ENCODE measurements at regions not wholly inside any gene's neighbourhood (a gene's known extent, or its start where the extent isn't known, plus 50 kb on each side); places are given as distances from the start of the nearest gene placed in this dataset.
"Not testable (repeated sequence)": the region's sequence is repeated elsewhere in the genome, so short reads cannot be mapped to it uniquely, and the experiment has no call there.

GRCh38 chr14:100427166-100427565, 104.0 kb downstream of the SLC25A47 start:
- Histone ChIP-seq H3K9ac (ENCODE audit: insufficient read length, low read depth) (no peak overlapping the region), H3K9me3 (ENCODE audit: insufficient read depth, low read length) (no peaks in the 10 kb centered on the region)

GRCh38 chr14:100428727-100429126, 105.6 kb downstream of the SLC25A47 start:
- no peak for DNase-seq (ENCODE audit: low read depth, low spot score)
- Histone ChIP-seq H3K4me3 (ENCODE audit: insufficient read length, low read depth) (no peak overlapping the region), H3K36me3 (ENCODE audit: insufficient read depth, insufficient read length, low read length) (no peaks in the 10 kb centered on the region), H3K27me3 (ENCODE audit: insufficient read depth, insufficient read length) (no peaks in the 10 kb centered on the region), H3K9me3 (ENCODE audit: insufficient read depth, low read length) (no peaks in the 10 kb centered on the region), H3K4me1 (ENCODE audit: insufficient read depth, insufficient read length) (peaks cover 2% of the 10 kb centered on the region), H3K9ac (ENCODE audit: insufficient read length, low read depth) (no peak overlapping the region)
- TF ChIP-seq YY1 (IDR thresholded peaks at IDR 0.05; ENCODE audit: insufficient read depth, insufficient read length) (no peak), ZNF274 (IDR thresholded peaks at IDR 0.05; ENCODE audit: low read depth, low read length) (no peak), SUZ12 (IDR thresholded peaks at IDR 0.05; ENCODE audit: extremely low read depth, insufficient read depth, insufficient read length) (no peak)

More at GRCh38 chr14:100427166-100427565, 104.0 kb downstream of the SLC25A47 start:
- Histone ChIP-seq H3K4me1 (ENCODE audit: insufficient read depth, insufficient read length) (peaks cover 2% of the 10 kb centered on the region), H3K36me3 (ENCODE audit: insufficient read depth, insufficient read length, low read length) (no peaks in the 10 kb centered on the region), H3K4me3 (ENCODE audit: insufficient read length, low read depth) (no peak overlapping the region), H3K27me3 (ENCODE audit: insufficient read depth, insufficient read length) (no peaks in the 10 kb centered on the region)
- TF ChIP-seq YY1 (IDR thresholded peaks at IDR 0.05; ENCODE audit: insufficient read depth, insufficient read length) (no peak), SUZ12 (IDR thresholded peaks at IDR 0.05; ENCODE audit: extremely low read depth, insufficient read depth, insufficient read length) (no peak), ZNF274 (IDR thresholded peaks at IDR 0.05; ENCODE audit: low read depth, low read length) (no peak)
- no peak for DNase-seq (ENCODE audit: low read depth, low spot score)

- H3K27me3 ChIP-seq (ENCODE audit: insufficient read depth, insufficient read length): no peaks in the 10 kb centered on the region
- no peak for TF ChIP-seq YY1 (IDR thresholded peaks at IDR 0.05; ENCODE audit: insufficient read depth, insufficient read length)
- TF ChIP-seq ZNF274 (IDR thresholded peaks at IDR 0.05; ENCODE audit: low read depth, low read length): no peak
- TF ChIP-seq SUZ12 (IDR thresholded peaks at IDR 0.05; ENCODE audit: extremely low read depth, insufficient read depth, insufficient read length): no peak
- no peak overlapping the region for H3K9ac ChIP-seq (ENCODE audit: insufficient read length, low read depth)
- H3K4me3 ChIP-seq (ENCODE audit: insufficient read length, low read depth): no peak overlapping the region
- no peak for DNase-seq (ENCODE audit: low read depth, low spot score)
- peaks cover 2% of the 10 kb centered on the region for H3K4me1 ChIP-seq (ENCODE audit: insufficient read depth, insufficient read length)
- H3K9me3 ChIP-seq (ENCODE audit: insufficient read depth, low read length): no peaks in the 10 kb centered on the region
- H3K36me3 ChIP-seq (ENCODE audit: insufficient read depth, insufficient read length, low read length): no peaks in the 10 kb centered on the region
Measured at GRCh38 chr14:100429537-100429936, 106.4 kb downstream of the SLC25A47 start.

- Histone ChIP-seq H3K27me3 (ENCODE audit: insufficient read depth, insufficient read length) (no peaks in the 10 kb centered on the region), H3K36me3 (ENCODE audit: insufficient read depth, insufficient read length, low read length) (no peaks in the 10 kb centered on the region), H3K9me3 (ENCODE audit: insufficient read depth, low read length) (no peaks in the 10 kb centered on the region), H3K9ac (ENCODE audit: insufficient read length, low read depth) (no peak overlapping the region), H3K4me1 (ENCODE audit: insufficient read depth, insufficient read length) (peaks cover 5% of the 10 kb centered on the region), H3K4me3 (ENCODE audit: insufficient read length, low read depth) (no peak overlapping the region)
- no peak for DNase-seq (ENCODE audit: low read depth, low spot score)
- TF ChIP-seq YY1 (IDR thresholded peaks at IDR 0.05; ENCODE audit: insufficient read depth, insufficient read length) (no peak), ZNF274 (IDR thresholded peaks at IDR 0.05; ENCODE audit: low read depth, low read length) (no peak), SUZ12 (IDR thresholded peaks at IDR 0.05; ENCODE audit: extremely low read depth, insufficient read depth, insufficient read length) (no peak)
Measured at GRCh38 chr14:100430571-100430970, 107.4 kb downstream of the SLC25A47 start.

GRCh38 chr14:100431461-100431860, 108.3 kb downstream of the SLC25A47 start:
- not testable (repeated sequence) for H3K4me3 ChIP-seq (ENCODE audit: insufficient read length, low read depth); H3K27me3 ChIP-seq (ENCODE audit: insufficient read depth, insufficient read length); H3K36me3 ChIP-seq (ENCODE audit: insufficient read depth, insufficient read length, low read length); H3K4me1 ChIP-seq (ENCODE audit: insufficient read depth, insufficient read length); DNase-seq (ENCODE audit: low read depth, low spot score); H3K9ac ChIP-seq (ENCODE audit: insufficient read length, low read depth); H3K9me3 ChIP-seq (ENCODE audit: insufficient read depth, low read length)

GRCh38 chr14:100432652-100433427, 109.7 kb downstream of the SLC25A47 start:
- no peak overlapping the region for H3K9ac ChIP-seq (ENCODE audit: insufficient read length, low read depth)
- no peak overlapping the region for H3K4me3 ChIP-seq (ENCODE audit: insufficient read length, low read depth)
- H3K4me1 ChIP-seq (ENCODE audit: insufficient read depth, insufficient read length): peaks cover 3% of the 10 kb centered on the region
- DNase-seq (ENCODE audit: low read depth, low spot score): no peak
- no peaks in the 10 kb centered on the region for H3K36me3 ChIP-seq (ENCODE audit: insufficient read depth, insufficient read length, low read length)
- no peaks in the 10 kb centered on the region for H3K27me3 ChIP-seq (ENCODE audit: insufficient read depth, insufficient read length)
- TF ChIP-seq SUZ12 (IDR thresholded peaks at IDR 0.05; ENCODE audit: extremely low read depth, insufficient read depth, insufficient read length) (no peak), YY1 (IDR thresholded peaks at IDR 0.05; ENCODE audit: insufficient read depth, insufficient read length) (no peak), ZNF274 (IDR thresholded peaks at IDR 0.05; ENCODE audit: low read depth, low read length) (no peak)
- H3K9me3 ChIP-seq (ENCODE audit: insufficient read depth, low read length): no peaks in the 10 kb centered on the region

GRCh38 chr14:100433428-100433814, 110.3 kb downstream of the SLC25A47 start:
- Histone ChIP-seq H3K9me3 (ENCODE audit: insufficient read depth, low read length) (no peaks in the 10 kb centered on the region), H3K4me1 (ENCODE audit: insufficient read depth, insufficient read length) (peaks cover 3% of the 10 kb centered on the region), H3K4me3 (ENCODE audit: insufficient read length, low read depth) (no peak overlapping the region), H3K27me3 (ENCODE audit: insufficient read depth, insufficient read length) (no peaks in the 10 kb centered on the region), H3K36me3 (ENCODE audit: insufficient read depth, insufficient read length, low read length) (no peaks in the 10 kb centered on the region), H3K9ac (ENCODE audit: insufficient read length, low read depth) (no peak overlapping the region)
- TF ChIP-seq SUZ12 (IDR thresholded peaks at IDR 0.05; ENCODE audit: extremely low read depth, insufficient read depth, insufficient read length) (no peak), YY1 (IDR thresholded peaks at IDR 0.05; ENCODE audit: insufficient read depth, insufficient read length) (no peak)
- no peak for DNase-seq (ENCODE audit: low read depth, low spot score)

Measured in NT2/D1 (cell line).